ENCODE measurements at regions not wholly inside any gene's neighbourhood (a gene's known extent, or its start where the extent isn't known, plus 50 kb on each side); places are given as distances from the start of the nearest gene placed in this dataset.

GRCh38 chr3:189404797-189405484 lies 226.2 kb upstream of the TP63 start:
- TF ChIP-seq CTCF (IDR thresholded peaks at IDR 0.05) = no peak
- no peak for TF ChIP-seq POLR2A (IDR thresholded peaks at IDR 0.05)
- TF ChIP-seq POLR2AphosphoS5 (IDR thresholded peaks at IDR 0.05) = no peak
